Esophagus squamous epithelium (tissue), 5 donors: ENCODE measurements at regions not wholly inside any gene's neighbourhood (a gene's known extent, or its start where the extent isn't known, plus 50 kb on each side); places are given as distances from the start of the nearest gene placed in this dataset.
A peak's percentile ranks its signal among the peaks of the same experiment; 100 is the strongest.

Experiments used
- DNase-seq: peaks from one replicate; lab custom pipeline; 2025; lab: John Stamatoyannopoulos, UW
- H3K27ac ChIP-seq, 4 donors: fragments of 200-600 bp; sonication (generic); one replicate each; pipeline ENCODE4 v1.5.1; 2016 to 2019; ENCODE audit warnings: mild to moderate bottlenecking in 1 of 4
- H3K27me3 ChIP-seq, 4 donors: fragments of 200-600 bp; sonication (generic); 1 replicate in 3 of 4; 2 replicates in 1 of 4; pipeline versions ENCODE4 v1.5.1 to v1.6.0; 2017 to 2021; ENCODE audit warnings: antibody characterized with exemption in 1 of 4
- H3K36me3 ChIP-seq, 3 donors: fragments of 200-600 bp; sonication (generic); one replicate each; pipeline ENCODE4 v1.5.1; 2016 to 2019
- H3K4me1 ChIP-seq, 3 donors: fragments of 200-600 bp; sonication (generic); one replicate each; pipeline ENCODE4 v1.5.1; 2017 to 2019
- H3K4me3 ChIP-seq, 4 donors: fragments of 200-600 bp; sonication (generic); 1 replicate in 3 of 4; 2 replicates in 1 of 4; pipeline ENCODE4 v1.5.1; 2016 to 2019; ENCODE audit warnings: mild to moderate bottlenecking in 2 of 4, moderate library complexity in 1 of 4
- H3K9me3 ChIP-seq, 3 donors: fragments of 200-600 bp; sonication (generic); one replicate each; pipeline ENCODE4 v1.5.1; 2016 to 2019
- POLR2A ChIP-seq, 4 donors: fragments of 450-650 bp; IDR thresholded peaks; one replicate each; pipeline ENCODE4 v1.6.1; 2017; ENCODE audit warnings: antibody characterized with exemption in 4 of 4, mild to moderate bottlenecking in 4 of 4, moderate library complexity in 3 of 4
- WGBS, 2 donors: methylation state at CpG; one replicate each; pipeline ENCODE4 v1.1.5; 2018; 5-methylcytosine and 5-hydroxymethylcytosine counted together
- intact Hi-C: fragments of 100-400 bp; cut with DNase I; formaldehyde crosslinking; loops from one replicate; pipeline ENCODE4 v1.15.0; 2022
- TF ChIP-seq, protein P1 (sequence below), 6 experiments: fragments of 450-650 bp in 4 of 6; fragments of 200-600 bp in 2 of 6; sonication (generic) in 2 of 6; IDR thresholded peaks; one replicate each; pipeline ENCODE4 v1.5.1; 2016 to 2019; ENCODE audit warnings: antibody characterized with exemption in 6 of 6, mild to moderate bottlenecking in 4 of 6, moderate library complexity in 4 of 6
- donor health status: DM: yes; HTN: yes; CAD: no.

- intact Hi-C loops = no loop called here
- no peak for TF ChIP-seq POLR2A (IDR thresholded peaks at IDR 0.05)
- TF ChIP-seq, protein P1, sequence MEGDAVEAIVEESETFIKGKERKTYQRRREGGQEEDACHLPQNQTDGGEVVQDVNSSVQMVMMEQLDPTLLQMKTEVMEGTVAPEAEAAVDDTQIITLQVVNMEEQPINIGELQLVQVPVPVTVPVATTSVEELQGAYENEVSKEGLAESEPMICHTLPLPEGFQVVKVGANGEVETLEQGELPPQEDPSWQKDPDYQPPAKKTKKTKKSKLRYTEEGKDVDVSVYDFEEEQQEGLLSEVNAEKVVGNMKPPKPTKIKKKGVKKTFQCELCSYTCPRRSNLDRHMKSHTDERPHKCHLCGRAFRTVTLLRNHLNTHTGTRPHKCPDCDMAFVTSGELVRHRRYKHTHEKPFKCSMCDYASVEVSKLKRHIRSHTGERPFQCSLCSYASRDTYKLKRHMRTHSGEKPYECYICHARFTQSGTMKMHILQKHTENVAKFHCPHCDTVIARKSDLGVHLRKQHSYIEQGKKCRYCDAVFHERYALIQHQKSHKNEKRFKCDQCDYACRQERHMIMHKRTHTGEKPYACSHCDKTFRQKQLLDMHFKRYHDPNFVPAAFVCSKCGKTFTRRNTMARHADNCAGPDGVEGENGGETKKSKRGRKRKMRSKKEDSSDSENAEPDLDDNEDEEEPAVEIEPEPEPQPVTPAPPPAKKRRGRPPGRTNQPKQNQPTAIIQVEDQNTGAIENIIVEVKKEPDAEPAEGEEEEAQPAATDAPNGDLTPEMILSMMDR (IDR thresholded peaks at IDR 0.05) = no peak
These were observed 646.9 kb upstream of the ZEB2 start for GRCh38 chr2:145166731-145167302.

DNA sequence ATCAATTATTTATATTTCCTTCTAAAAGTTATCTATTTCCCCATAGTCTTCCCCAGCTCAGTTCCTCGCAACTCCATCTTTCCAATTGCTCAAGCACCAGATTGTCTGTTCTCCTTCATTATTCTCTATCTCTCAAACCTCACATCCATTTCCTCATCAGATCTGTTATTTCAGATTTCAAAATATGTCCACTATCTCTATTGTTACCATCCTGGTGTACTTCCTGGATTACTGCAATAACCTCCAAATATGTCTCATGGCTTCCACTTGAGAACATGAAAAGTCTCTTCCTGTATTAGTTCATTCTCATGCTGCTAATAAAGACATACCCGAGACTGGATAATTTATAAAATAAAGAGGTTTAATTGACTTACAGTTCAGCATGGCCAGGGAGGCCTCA, 641.7 kb upstream of the ZEB2 start:
- 72% methylated on average over 2 of the region's 2 CpGs for WGBS, 2 donors
- no peak for TF ChIP-seq POLR2A (IDR thresholded peaks at IDR 0.05)
- TF ChIP-seq, protein P1 (IDR thresholded peaks at IDR 0.05) = no peak
- Histone ChIP-seq H3K4me1 (peaks cover 0 to 17% (median 0%) of the 10 kb centered on the region in 3 donors), H3K27me3 (no peaks in the 10 kb centered on the region), H3K27ac (no peak overlapping the region), H3K36me3 (no peaks in the 10 kb centered on the region), H3K9me3 (no peaks in the 10 kb centered on the region), H3K4me3 (no peak overlapping the region)
- no peak for DNase-seq
- intact Hi-C loops = no loop called here

More at GRCh38 chr2:145166731-145167302, 646.9 kb upstream of the ZEB2 start:
- Histone ChIP-seq H3K9me3 (no peaks in the 10 kb centered on the region), H3K27me3 (no peaks in the 10 kb centered on the region), H3K4me1 (no peaks in the 10 kb centered on the region), H3K36me3 (no peaks in the 10 kb centered on the region), H3K27ac (no peak overlapping the region), H3K4me3 (no peak overlapping the region)
- no peak for DNase-seq

DNA sequence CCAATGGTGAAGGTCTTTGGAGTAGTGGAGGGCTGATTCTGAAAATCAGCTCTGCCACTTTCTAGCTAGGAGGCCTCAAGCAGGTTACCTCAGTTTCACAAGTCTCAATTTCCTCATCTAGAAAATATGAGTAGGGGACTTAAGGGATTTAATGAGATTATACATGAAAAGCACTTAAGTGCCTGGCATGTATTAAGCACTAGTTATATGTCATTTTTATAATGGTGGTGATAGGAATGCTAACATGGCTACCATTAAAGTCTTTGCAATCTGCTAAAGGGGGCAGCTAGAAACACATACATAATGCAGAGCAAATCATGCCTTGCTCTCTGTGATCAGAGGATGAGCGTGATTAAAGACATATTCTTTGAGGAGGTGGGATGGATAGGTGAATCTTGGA, 640.9 kb upstream of the ZEB2 start:
- 82 to 100% methylated on average over 1 of the region's 1 CpG for WGBS, 2 donors
- no peak overlapping the region for H3K27ac ChIP-seq
- intact Hi-C loops = no loop called here

DNA sequence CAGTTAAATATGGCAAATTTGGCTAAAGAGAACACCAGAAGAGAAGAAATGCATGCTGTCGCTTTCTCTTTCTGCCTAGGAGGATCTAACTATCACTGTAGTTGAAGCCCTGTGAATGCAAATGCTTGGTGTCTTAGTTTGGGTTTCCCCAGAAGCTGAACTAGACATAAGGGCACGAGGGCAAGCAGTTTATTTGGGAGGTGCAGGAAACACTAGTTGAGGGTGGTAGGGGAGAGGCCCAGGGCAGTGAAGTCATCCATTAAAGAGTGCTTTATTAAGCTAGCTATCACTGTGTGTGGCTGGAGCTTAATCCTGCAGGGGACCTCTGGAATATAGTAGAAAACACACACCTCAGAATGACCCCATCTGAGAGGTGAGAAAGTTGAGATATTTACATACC, 639.8 kb upstream of the ZEB2 start:
- peaks cover 0 to 17% (median 0%) of the 10 kb centered on the region in 3 donors for H3K4me1 ChIP-seq
- 64 to 68% methylated on average over 2 of the region's 2 CpGs for WGBS, 2 donors
- no peaks in the 10 kb centered on the region for H3K27me3 ChIP-seq
- no peaks in the 10 kb centered on the region for H3K9me3 ChIP-seq
- no peak overlapping the region for H3K27ac ChIP-seq
- DNase-seq = no peak
- no peak for TF ChIP-seq POLR2A (IDR thresholded peaks at IDR 0.05)
- TF ChIP-seq, protein P1 (IDR thresholded peaks at IDR 0.05) = no peak
- no peak overlapping the region for H3K4me3 ChIP-seq
- no peaks in the 10 kb centered on the region for H3K36me3 ChIP-seq
- intact Hi-C loops = no loop called here

More for the DNA sequence above, 640.9 kb upstream of the ZEB2 start:
- Histone ChIP-seq H3K36me3 (no peaks in the 10 kb centered on the region), H3K4me3 (no peak overlapping the region), H3K4me1 (peaks cover 0 to 17% (median 0%) of the 10 kb centered on the region in 3 donors), H3K9me3 (no peaks in the 10 kb centered on the region), H3K27me3 (no peaks in the 10 kb centered on the region)
- DNase-seq = no peak
- TF ChIP-seq, protein P1 (IDR thresholded peaks at IDR 0.05) = no peak
- no peak for TF ChIP-seq POLR2A (IDR thresholded peaks at IDR 0.05)

DNA sequence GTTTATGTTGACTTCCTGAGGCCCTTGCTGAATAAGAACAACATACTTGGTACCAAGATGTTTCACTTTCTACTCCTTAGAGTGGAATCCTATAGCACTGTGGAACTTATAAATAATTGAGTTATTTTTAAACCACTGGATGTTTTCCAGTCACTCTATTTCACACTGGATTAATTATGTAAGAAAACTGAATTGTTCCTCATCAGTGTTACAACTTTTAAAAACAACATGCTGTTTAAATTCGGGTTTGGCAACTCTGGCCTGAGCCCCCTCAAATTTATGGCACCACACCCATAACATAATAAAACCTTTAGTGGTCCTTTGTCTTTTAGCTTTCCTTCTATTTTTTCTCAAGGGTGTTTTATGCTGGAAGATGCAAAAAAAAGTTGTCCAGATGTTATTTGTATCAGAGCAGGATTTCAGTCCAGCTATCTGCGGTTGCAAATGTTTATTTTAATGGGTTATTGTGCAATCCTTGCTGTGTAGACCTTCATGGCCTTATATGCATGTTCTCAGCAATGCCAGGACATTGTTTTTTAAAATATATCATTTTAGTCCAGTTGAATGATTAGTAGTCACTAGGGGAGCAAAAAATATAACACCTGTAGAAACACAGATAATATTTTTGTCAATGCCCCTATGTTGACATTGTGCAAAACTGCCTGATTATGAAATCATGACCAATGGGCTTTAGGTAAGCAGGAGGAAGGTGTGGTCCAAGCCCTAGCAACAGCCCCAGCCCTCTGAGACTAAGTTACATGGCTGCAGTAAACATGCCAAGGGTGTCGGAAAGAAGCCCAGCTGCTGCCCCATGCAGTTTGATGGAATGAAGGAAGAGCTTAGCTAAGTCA, 638.0 kb upstream of the ZEB2 start:
- H3K27me3 ChIP-seq = no peaks in the 10 kb centered on the region
- H3K4me1 ChIP-seq = peaks cover 0 to 17% (median 0%) of the 10 kb centered on the region in 3 donors
- WGBS, 2 donors = 20 to 38% methylated on average over 3 of the region's 3 CpGs
- TF ChIP-seq, protein P1 (IDR thresholded peaks at IDR 0.05) = no peak
- TF ChIP-seq POLR2A (IDR thresholded peaks at IDR 0.05) = no peak
- intact Hi-C loops = no loop called here
- no peak overlapping the region for H3K4me3 ChIP-seq
- no peaks in the 10 kb centered on the region for H3K36me3 ChIP-seq
- H3K27ac ChIP-seq = peak overlapping the region in 3 of 4 donors; percentile 21 to 65 (median 47)
- DNase-seq = no peak
- H3K9me3 ChIP-seq = no peaks in the 10 kb centered on the region
